CD14-positive monocyte (primary cell): ENCODE measurements at regions not wholly inside any gene's neighbourhood (a gene's known extent, or its start where the extent isn't known, plus 50 kb on each side); places are given as distances from the start of the nearest gene placed in this dataset.

Source experiments
- DNase-seq, 3 donors: peaks; one replicate each; pipeline ENCODE4 v3.0.0-alpha.2; 2011 to 2022
- H2AFZ ChIP-seq: 2 replicates; pipeline ENCODE4 v1.6.0; 2012; ENCODE audit warnings: mild to moderate bottlenecking, low read depth, low read length, inconsistent platforms; ENCODE audit not compliant: insufficient read depth, poor library complexity, severe bottlenecking
- H3K27ac ChIP-seq, 2 donors: 1 replicate in 1 of 2; 2 replicates in 1 of 2; pipeline ENCODE4 v1.5.1; 2012 to 2013; ENCODE audit warnings: low read length in 2 of 2, control low read depth in 1 of 2, inconsistent platforms in 1 of 2, low read depth in 1 of 2, mild to moderate bottlenecking in 1 of 2
- H3K27me3 ChIP-seq, 2 donors: one replicate each; pipeline versions ENCODE4 v1.6.0 to v1.6.1; 2011 to 2013; ENCODE audit warnings: low read length in 2 of 2; ENCODE audit not compliant: control insufficient read depth in 2 of 2, insufficient read depth in 2 of 2
- H3K36me3 ChIP-seq, 2 donors: replicated peaks in 1 of 2; 1 replicate in 1 of 2; 2 replicates in 1 of 2; pipeline versions ENCODE4 v1.5.1 to v1.6.1; 2012 to 2013; ENCODE audit warnings: low read length in 2 of 2, control low read depth in 1 of 2, inconsistent platforms in 1 of 2, mild to moderate bottlenecking in 1 of 2; ENCODE audit not compliant: insufficient read depth in 2 of 2, control insufficient read depth in 1 of 2
- H3K4me1 ChIP-seq, 2 donors: 1 replicate in 1 of 2; 2 replicates in 1 of 2; pipeline versions ENCODE4 v1.5.1 to v1.6.1; 2012 to 2013; ENCODE audit warnings: low read length in 2 of 2, control low read depth in 1 of 2, inconsistent platforms in 1 of 2, mild to moderate bottlenecking in 1 of 2, moderate library complexity in 1 of 2; ENCODE audit not compliant: insufficient read depth in 2 of 2, control insufficient read depth in 1 of 2
- H3K4me2 ChIP-seq: replicated peaks from 2 replicates; pipeline ENCODE3; 2012; ENCODE audit warnings: low read length, moderate library complexity, mild to moderate bottlenecking; ENCODE audit not compliant: poor library complexity, severe bottlenecking; ENCODE audit errors: extremely low read depth
- H3K4me3 ChIP-seq, 3 experiments: fragments of 200-600 bp in 1 of 3; sonication (generic) in 1 of 3; replicated peaks in 1 of 3; 1 replicate in 2 of 3; 2 replicates in 1 of 3; pipeline ENCODE4 v1.5.1; 2011 to 2013; ENCODE audit warnings: low read length in 3 of 3, mild to moderate bottlenecking in 3 of 3, control low read depth in 2 of 3, low read depth in 2 of 3, inconsistent platforms in 1 of 3, moderate library complexity in 1 of 3
- H3K79me2 ChIP-seq: 2 replicates; pipeline ENCODE4 v1.6.0; 2012; ENCODE audit warnings: mild to moderate bottlenecking, control low read depth, inconsistent platforms, low read length, moderate library complexity; ENCODE audit not compliant: insufficient read depth
- H3K9ac ChIP-seq: 2 replicates; pipeline ENCODE4 v1.6.0; 2017; ENCODE audit warnings: low read length, mild to moderate bottlenecking; ENCODE audit not compliant: insufficient read depth, poor library complexity, severe bottlenecking
- H3K9me3 ChIP-seq, 2 donors: replicated peaks in 1 of 2; 1 replicate in 1 of 2; 2 replicates in 1 of 2; pipeline versions ENCODE4 v1.5.1 to v1.6.1; 2012 to 2013; ENCODE audit warnings: low read length in 2 of 2, control low read depth in 1 of 2; ENCODE audit not compliant: control insufficient read depth in 1 of 2, insufficient read depth in 1 of 2
- H4K20me1 ChIP-seq: 2 replicates; pipeline ENCODE4 v1.6.0; 2012; ENCODE audit warnings: mild to moderate bottlenecking, low read length, control low read depth, moderate library complexity; ENCODE audit not compliant: insufficient read depth
- H3K27ac Mint-ChIP-seq, 7 donors: one replicate each; pipeline ENCODE4 v1.8.0; 2020; ENCODE audit warnings: mild to moderate bottlenecking in 7 of 7, mixed read lengths in 7 of 7, moderate library complexity in 6 of 7, inconsistent platforms in 2 of 7
- H3K27me3 Mint-ChIP-seq, 3 donors: one replicate each; pipeline ENCODE4 v1.8.0; 2021 to 2022; ENCODE audit warnings: low read depth in 3 of 3, mild to moderate bottlenecking in 3 of 3, mixed read lengths in 3 of 3, moderate library complexity in 3 of 3, inconsistent platforms in 1 of 3
- H3K36me3 Mint-ChIP-seq, 2 donors: one replicate each; pipeline ENCODE4 v1.8.0; 2020; ENCODE audit warnings: mixed read lengths in 2 of 2, inconsistent platforms in 1 of 2, mild to moderate bottlenecking in 1 of 2
- H3K4me1 Mint-ChIP-seq: one replicate; pipeline ENCODE4 v1.8.0; 2020; ENCODE audit warnings: mild to moderate bottlenecking, mixed read lengths
- H3K4me3 Mint-ChIP-seq, 2 donors: one replicate each; pipeline ENCODE4 v1.8.0; 2020; ENCODE audit warnings: mild to moderate bottlenecking in 2 of 2, mixed read lengths in 2 of 2, moderate library complexity in 1 of 2
- H3K9me3 Mint-ChIP-seq, 7 donors: one replicate each; pipeline ENCODE4 v1.8.0; 2020 to 2022; ENCODE audit warnings: mixed read lengths in 7 of 7, mild to moderate bottlenecking in 6 of 7, moderate library complexity in 6 of 7, inconsistent platforms in 2 of 7
- WGBS: methylation state at CpG from one replicate; pipeline ENCODE4 v1.1.5; 2013; ENCODE audit warnings: missing lambda C conversion rate; ENCODE audit not compliant: insufficient coverage; 5-methylcytosine and 5-hydroxymethylcytosine counted together
- intact Hi-C, 2 donors: fragments of 100-400 bp; cut with micrococcal nuclease; formaldehyde crosslinking; loops; one replicate each; pipeline versions ENCODE4 v1.15.0 to v1.15.1; 2023
- TF ChIP-seq, protein P1 (sequence below): fragments of 200-600 bp; IDR thresholded peaks from one replicate; pipeline ENCODE4 v1.8.0; 2022; ENCODE audit warnings: antibody characterized with exemption, mild to moderate bottlenecking

DNA sequence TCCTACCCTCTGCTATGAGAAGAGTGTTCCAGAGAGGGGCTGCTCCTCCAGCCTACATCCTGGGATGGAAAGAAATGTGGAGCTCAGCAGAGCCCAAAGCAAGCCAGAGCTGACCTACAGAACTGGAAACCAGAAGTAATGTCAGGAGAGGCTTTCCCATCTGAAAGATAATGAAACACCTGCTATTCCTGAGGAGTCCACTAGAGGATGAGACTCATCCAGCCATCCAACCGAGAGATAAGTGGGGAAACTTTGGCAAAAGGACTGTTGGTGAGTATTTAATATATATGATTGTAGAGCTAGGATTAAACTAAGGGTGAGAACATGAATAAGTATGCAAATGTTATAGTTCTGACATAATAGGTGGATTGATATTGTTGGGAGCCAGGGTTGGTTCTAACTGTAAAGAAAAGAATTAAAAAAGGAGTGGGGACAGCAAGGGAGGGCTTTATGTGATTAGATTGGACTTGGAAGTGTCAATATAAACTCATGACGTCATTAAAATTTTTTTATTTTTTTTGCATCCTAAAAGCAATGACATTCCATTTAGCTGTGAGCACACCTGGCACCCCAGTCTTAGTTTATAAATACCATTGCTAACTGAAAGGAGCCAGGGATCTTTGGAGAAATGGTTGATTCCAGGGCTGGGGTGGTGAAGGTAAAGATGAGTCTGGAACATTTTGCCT is 312.8 kb upstream of the NFE2L3 start:
- Mint-ChIP-seq H3K4me3 (no peak overlapping the region), H3K36me3 (no peaks in the 10 kb centered on the region), H3K9me3 (no peaks in the 10 kb centered on the region), H3K4me1 (no peaks in the 10 kb centered on the region), H3K27me3 (peaks cover 7 to 15% (median 11%) of the 10 kb centered on the region in 3 donors), H3K27ac (no peak overlapping the region)
- Histone ChIP-seq H3K79me2 (no peaks in the 10 kb centered on the region), H3K9ac (no peak overlapping the region), H3K27ac (no peak overlapping the region), H2AFZ (no peak overlapping the region), H3K4me1 (no peaks in the 10 kb centered on the region), H3K4me3 (no peak overlapping the region), H4K20me1 (no peaks in the 10 kb centered on the region), H3K9me3 (no peaks in the 10 kb centered on the region), H3K36me3 (no peaks in the 10 kb centered on the region), H3K4me2 (no peak overlapping the region), H3K27me3 (peaks cover 8 to 10% of the 10 kb centered on the region in 2 donors)
- TF ChIP-seq, protein P1, sequence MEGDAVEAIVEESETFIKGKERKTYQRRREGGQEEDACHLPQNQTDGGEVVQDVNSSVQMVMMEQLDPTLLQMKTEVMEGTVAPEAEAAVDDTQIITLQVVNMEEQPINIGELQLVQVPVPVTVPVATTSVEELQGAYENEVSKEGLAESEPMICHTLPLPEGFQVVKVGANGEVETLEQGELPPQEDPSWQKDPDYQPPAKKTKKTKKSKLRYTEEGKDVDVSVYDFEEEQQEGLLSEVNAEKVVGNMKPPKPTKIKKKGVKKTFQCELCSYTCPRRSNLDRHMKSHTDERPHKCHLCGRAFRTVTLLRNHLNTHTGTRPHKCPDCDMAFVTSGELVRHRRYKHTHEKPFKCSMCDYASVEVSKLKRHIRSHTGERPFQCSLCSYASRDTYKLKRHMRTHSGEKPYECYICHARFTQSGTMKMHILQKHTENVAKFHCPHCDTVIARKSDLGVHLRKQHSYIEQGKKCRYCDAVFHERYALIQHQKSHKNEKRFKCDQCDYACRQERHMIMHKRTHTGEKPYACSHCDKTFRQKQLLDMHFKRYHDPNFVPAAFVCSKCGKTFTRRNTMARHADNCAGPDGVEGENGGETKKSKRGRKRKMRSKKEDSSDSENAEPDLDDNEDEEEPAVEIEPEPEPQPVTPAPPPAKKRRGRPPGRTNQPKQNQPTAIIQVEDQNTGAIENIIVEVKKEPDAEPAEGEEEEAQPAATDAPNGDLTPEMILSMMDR: peak; percentile 14
- intact Hi-C loops: no loop called here
- no CpG with 5 or more reads among the region's 2 CpGs for WGBS
- DNase-seq: no peak

- H3K27ac Mint-ChIP-seq: no peak overlapping the region
- Histone ChIP-seq H3K4me3 (no peak overlapping the region), H3K4me2 (no peak overlapping the region), H3K27me3 (peaks cover 15 to 17% of the 10 kb centered on the region in 2 donors), H3K36me3 (no peaks in the 10 kb centered on the region), H3K9me3 (no peaks in the 10 kb centered on the region), H3K4me1 (no peaks in the 10 kb centered on the region), H3K79me2 (no peaks in the 10 kb centered on the region), H3K27ac (no peak overlapping the region), H2AFZ (no peak overlapping the region), H3K9ac (no peak overlapping the region), H4K20me1 (no peaks in the 10 kb centered on the region)
- H3K4me3 Mint-ChIP-seq: no peak overlapping the region
- H3K36me3 Mint-ChIP-seq: no peaks in the 10 kb centered on the region
- intact Hi-C loops: loop anchor here in 1 of 2 donors (10.0 kb wide), 1 partner anchor 576 kb away; no protein-coding TSS in a partner anchor
- no peaks in the 10 kb centered on the region for H3K4me1 Mint-ChIP-seq
- H3K27me3 Mint-ChIP-seq: peaks cover 15 to 20% (median 19%) of the 10 kb centered on the region in 3 donors
- TF ChIP-seq, protein P1: no peak
- no peaks in the 10 kb centered on the region for H3K9me3 Mint-ChIP-seq
- DNase-seq: no peak
- WGBS: 92% methylated on average over 3 of the region's 5 CpGs
Measured at GRCh38 chr7:25840209-25840792, 311.7 kb upstream of the NFE2L3 start.
